ENCODE measurements at regions not wholly inside any gene's neighbourhood (a gene's known extent, or its start where the extent isn't known, plus 50 kb on each side); places are given as distances from the start of the nearest gene placed in this dataset.
A peak's percentile ranks its signal among the peaks of the same experiment; 100 is the strongest.

- DNase-seq: no peak
Observed at GRCh38 chr5:93875693-93876092, 134.3 kb upstream of the POU5F2 start.

GRCh38 chr5:93874491-93874890 is 133.1 kb upstream of the POU5F2 start:
- DNase-seq: no peak

GRCh38 chr5:93874080-93874479 is 132.7 kb upstream of the POU5F2 start:
- DNase-seq: no peak

GRCh38 chr5:93873211-93873736 is 131.9 kb upstream of the POU5F2 start:
- no peak for DNase-seq

GRCh38 chr5:93870649-93871048 is 129.2 kb upstream of the POU5F2 start:
- DNase-seq: no peak

GRCh38 chr5:93868851-93869250 is 127.5 kb upstream of the POU5F2 start:
- DNase-seq: no peak

- no peak for DNase-seq
Observed at GRCh38 chr5:93850311-93850710, 108.9 kb upstream of the POU5F2 start.

- DNase-seq: no peak
Observed at GRCh38 chr5:93845376-93845775, 104.0 kb upstream of the POU5F2 start.

- DNase-seq: no peak
Observed at GRCh38 chr5:93831449-93831848, 90.0 kb upstream of the POU5F2 start.

GRCh38 chr5:93830893-93831292 is 89.5 kb upstream of the POU5F2 start:
- no peak for DNase-seq

GRCh38 chr5:93829346-93829745 is 87.9 kb upstream of the POU5F2 start:
- DNase-seq: no peak

- DNase-seq: no peak
Observed at GRCh38 chr5:93821891-93822415, 80.6 kb upstream of the POU5F2 start.

GRCh38 chr5:93819668-93820067 is 78.3 kb upstream of the POU5F2 start:
- no peak for DNase-seq

GRCh38 chr5:93810780-93811179 is 69.4 kb upstream of the POU5F2 start:
- no peak for DNase-seq

GRCh38 chr5:93809430-93809829 is 68.0 kb upstream of the POU5F2 start:
- DNase-seq: no peak

- DNase-seq: no peak
Observed at GRCh38 chr5:93807846-93808245, 66.4 kb upstream of the POU5F2 start.

- no peak for DNase-seq
Observed at GRCh38 chr5:93805616-93806379, 64.4 kb upstream of the POU5F2 start.

- peak in 1 of 2 donors; percentile 54 for DNase-seq
Observed at GRCh38 chr5:93800988-93801811, 59.8 kb upstream of the POU5F2 start.

- no peak for DNase-seq
Observed at GRCh38 chr5:93794954-93795353, 53.6 kb upstream of the POU5F2 start.

GRCh38 chr5:93793159-93793781 is 51.9 kb upstream of the POU5F2 start:
- no peak for DNase-seq

GRCh38 chr5:93791518-93791972 is 50.1 kb upstream of the POU5F2 start:
- no peak for DNase-seq

Data from CD4-positive, alpha-beta T cell treated with Interleukin-4 for 1 hour (primary cell).